GM19467 (cell line): ENCODE measurements at regions not wholly inside any gene's neighbourhood (a gene's known extent, or its start where the extent isn't known, plus 50 kb on each side); places are given as distances from the start of the nearest gene placed in this dataset.

Source experiments
- ATAC-seq: cut with Tn5 transposase; IDR thresholded peaks from one replicate; pipeline ENCODE4 v1.9.1; 2021; ENCODE audit warnings: mild to moderate bottlenecking, moderate library complexity; ENCODE audit not compliant: unreplicated experiment

- no peak for ATAC-seq
These were observed 173.4 kb upstream of the PMEPA1 start for GRCh38 chr20:57883224-57883623.

- no peak for ATAC-seq
These were observed 172.8 kb upstream of the PMEPA1 start for GRCh38 chr20:57882451-57883161.

DNA sequence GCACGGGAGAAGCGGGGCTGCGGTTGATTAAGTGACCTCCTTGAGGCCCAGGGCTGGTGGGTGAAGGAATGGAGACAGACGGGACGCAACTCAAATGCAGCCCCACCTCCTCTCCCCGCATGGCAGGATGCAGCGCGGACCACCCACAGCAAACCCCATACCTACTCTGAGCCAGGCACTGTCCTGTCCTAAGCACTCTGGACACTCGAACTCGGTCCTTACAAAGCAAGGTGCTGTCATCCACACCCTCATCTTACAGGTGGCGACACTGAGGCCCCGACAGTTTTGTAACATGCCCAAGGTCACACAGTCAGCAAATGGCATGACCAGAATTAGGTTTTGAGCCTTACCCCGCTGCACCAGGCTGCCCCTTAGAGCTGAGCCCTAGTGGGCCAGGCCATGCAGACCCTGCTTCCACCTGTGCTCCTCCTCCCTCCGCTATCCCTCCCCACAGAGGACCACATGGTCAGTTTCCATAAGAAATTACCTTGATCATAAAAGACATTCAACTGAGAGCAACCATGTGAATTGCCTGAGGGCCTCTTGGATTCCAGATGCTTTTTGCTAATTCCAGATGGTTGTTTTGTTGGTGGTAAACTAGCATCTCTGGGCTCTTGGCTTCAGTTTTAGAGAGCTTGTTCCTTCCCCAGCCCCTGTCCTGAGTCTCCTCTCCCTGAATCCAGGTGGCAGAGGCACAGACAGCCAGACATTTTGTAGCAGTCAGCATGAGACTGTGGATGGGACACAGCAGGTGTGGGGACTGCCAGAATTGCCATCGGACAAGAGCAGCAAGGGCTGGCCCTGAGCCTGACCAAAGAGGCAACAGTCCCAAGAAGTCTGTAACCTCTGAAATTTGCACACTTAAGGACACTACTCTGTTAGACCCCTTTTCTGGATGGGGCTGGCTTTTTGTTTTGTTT, 171.9 kb upstream of the PMEPA1 start:
- no peak for ATAC-seq

DNA sequence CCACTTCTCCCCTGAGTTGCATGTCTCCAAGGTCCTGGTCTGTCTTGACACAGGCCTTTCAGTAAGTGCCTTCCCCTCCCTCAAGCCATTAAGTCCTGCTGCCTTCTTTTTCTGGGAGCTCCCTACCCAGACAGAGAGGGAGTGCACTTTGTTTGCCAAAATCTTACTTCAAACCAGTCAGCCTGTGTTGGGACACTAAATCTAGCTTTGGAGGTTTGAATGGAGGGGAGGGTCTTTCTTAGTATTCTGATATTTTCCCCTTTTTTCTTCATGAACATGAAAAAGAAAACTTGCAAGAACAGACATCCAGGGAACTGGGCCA, 170.7 kb upstream of the PMEPA1 start:
- no peak for ATAC-seq

DNA sequence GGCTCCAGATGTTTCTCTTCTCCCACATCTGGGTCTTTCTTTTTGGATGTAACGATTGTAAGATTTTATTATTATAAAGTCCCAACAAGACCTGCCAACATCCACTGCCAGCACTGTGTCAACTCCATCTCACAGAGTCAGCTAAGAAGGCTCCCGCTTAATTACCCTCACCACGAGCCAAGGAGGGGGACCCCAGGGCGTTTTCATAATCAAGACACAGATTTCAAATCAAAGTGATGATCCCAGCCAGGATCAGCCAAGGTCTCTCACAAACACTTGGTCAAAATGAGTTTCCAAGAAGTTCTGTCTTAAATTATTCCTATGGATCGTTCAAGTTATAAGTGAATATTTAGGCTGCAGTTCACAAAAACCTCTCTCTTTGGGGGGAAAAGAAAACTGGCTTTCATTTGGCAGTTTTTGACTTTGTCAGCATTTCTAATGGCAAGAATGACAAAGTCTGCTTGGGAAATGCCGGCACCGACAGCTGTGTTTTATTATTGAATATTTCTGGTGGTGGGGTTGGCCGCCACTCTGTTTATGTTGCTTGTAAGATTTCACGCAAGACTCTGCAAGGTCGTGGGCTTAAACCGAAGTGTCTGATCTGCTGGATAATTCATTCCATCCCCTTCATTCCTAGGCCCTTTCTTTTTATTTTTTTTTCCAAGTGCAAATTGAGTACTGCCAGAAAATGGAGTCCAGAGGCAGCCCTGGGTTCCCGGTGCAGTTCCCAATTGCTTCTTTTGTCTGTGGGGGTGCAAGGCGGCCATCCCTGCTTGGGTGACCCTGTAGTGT, 170.2 kb upstream of the PMEPA1 start:
- ATAC-seq, result no peak

DNA sequence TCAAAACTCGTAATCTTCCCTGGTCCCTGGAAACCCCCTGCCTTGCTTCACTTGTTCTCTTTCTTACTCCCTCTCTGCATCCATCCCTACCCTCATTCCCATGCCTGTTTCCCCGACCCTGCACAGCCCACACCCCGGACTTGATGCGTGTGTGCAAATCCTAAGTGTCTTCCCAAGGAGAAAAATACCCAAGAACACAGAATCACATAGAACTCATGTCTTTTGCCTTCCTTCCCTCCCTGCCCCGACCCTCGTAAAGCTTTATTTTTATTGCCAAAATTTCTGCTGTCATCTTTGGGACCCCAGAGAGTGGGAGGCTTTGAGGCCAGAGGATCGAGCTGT, 169.6 kb upstream of the PMEPA1 start:
- no peak for ATAC-seq

- no peak for ATAC-seq
These were observed 169.1 kb upstream of the PMEPA1 start for GRCh38 chr20:57878786-57879424.

GRCh38 chr20:57877995-57878394, 168.2 kb upstream of the PMEPA1 start:
- no peak for ATAC-seq

GRCh38 chr20:57877131-57877824, 167.5 kb upstream of the PMEPA1 start:
- no peak for ATAC-seq

GRCh38 chr20:57876163-57876562, 166.3 kb upstream of the PMEPA1 start:
- ATAC-seq, result no peak

- ATAC-seq, result no peak
These were observed 164.3 kb upstream of the PMEPA1 start for GRCh38 chr20:57874141-57874540.

GRCh38 chr20:57872816-57873409, 163.1 kb upstream of the PMEPA1 start:
- ATAC-seq, result no peak

DNA sequence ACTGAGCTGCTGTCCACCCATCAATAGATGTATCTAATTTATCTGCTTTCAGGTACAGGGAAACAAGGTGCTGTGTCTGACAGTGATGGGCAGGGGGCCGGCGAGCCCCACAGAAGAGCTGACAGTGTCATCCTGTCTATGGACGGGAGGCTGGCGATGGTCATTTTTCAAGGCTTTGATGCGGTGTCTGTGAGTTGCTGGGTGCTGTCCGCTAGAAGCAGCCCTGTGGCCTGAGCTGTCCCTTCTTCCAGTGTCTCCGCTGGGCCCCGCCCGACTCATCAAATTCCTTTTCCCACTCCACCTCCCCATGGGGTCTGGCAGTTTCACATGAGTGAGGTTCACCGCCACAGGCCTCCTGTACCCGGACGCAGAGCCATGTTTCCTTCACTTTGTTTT, 161.4 kb upstream of the PMEPA1 start:
- no peak for ATAC-seq

GRCh38 chr20:57870597-57871236, 160.9 kb upstream of the PMEPA1 start:
- no peak for ATAC-seq

DNA sequence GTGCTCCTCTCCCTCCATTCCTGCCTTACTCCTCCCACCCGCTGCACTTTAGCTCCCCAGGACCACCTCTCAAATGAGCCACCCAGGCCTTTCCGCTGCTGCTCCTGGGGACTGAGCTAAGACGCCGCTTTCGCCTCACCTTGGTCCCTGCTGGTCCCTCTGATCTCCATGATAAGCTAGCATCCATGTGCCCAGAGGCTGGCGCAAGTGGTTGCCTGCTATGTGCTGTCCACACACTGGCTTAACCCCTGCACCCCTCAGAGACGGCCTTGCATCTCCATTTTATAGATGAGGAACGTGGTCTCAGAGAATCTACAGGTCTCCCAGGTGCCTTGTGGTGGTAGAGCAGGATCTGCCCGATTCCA, 160.1 kb upstream of the PMEPA1 start:
- no peak for ATAC-seq

GRCh38 chr20:57869291-57869950, 159.6 kb upstream of the PMEPA1 start:
- ATAC-seq, result no peak

- no peak for ATAC-seq
These were observed 158.5 kb upstream of the PMEPA1 start for GRCh38 chr20:57868310-57868709.

DNA sequence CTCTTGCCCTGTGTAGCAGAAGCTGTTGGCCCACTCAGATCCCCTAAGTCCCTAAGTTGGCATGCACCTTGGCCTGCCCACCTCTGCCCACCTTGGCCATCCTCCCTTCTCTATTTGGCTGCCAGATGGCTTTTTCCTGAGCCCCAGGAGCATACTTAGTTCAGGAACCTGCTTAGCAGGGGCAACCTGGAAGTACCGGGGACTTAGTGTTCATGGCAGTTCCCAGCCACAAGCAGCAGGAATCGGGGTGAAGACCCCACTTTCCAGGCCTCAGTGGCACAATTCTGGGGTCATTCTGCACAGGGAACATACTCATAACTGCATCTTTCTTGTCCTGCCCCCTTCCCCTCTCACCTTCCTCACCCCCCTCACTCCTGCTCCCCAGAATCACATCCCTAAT, 158.0 kb upstream of the PMEPA1 start:
- no peak for ATAC-seq

- no peak for ATAC-seq
These were observed 157.5 kb upstream of the PMEPA1 start for GRCh38 chr20:57867181-57867803.
